BLaER1 (cell line): ENCODE measurements at regions not wholly inside any gene's neighbourhood (a gene's known extent, or its start where the extent isn't known, plus 50 kb on each side); places are given as distances from the start of the nearest gene placed in this dataset.

Experiments used
- H3K27ac ChIP-seq: shearing (Covaris generic); formaldehyde crosslinking; 2 replicates; pipeline ENCODE4 v1.8.1; 2022
- H3K27me3 ChIP-seq: shearing (Covaris generic); formaldehyde crosslinking; 2 replicates; pipeline ENCODE4 v1.8.1; 2022
- H3K36me3 ChIP-seq: shearing (Covaris generic); formaldehyde crosslinking; 2 replicates; pipeline ENCODE4 v1.8.1; 2022
- H3K4me1 ChIP-seq: shearing (Covaris generic); formaldehyde crosslinking; 2 replicates; pipeline ENCODE4 v1.8.1; 2022
- H3K4me2 ChIP-seq: shearing (Covaris generic); formaldehyde crosslinking; 2 replicates; pipeline ENCODE4 v1.8.1; 2022
- H3K4me3 ChIP-seq: shearing (Covaris generic); formaldehyde crosslinking; 2 replicates; pipeline ENCODE4 v1.8.1; 2022
- H3K9ac ChIP-seq: shearing (Covaris generic); formaldehyde crosslinking; 2 replicates; pipeline ENCODE4 v1.8.1; 2022
- H3K9me3 ChIP-seq: shearing (Covaris generic); formaldehyde crosslinking; 2 replicates; pipeline ENCODE4 v1.8.1; 2022
- H4K20me1 ChIP-seq: shearing (Covaris generic); formaldehyde crosslinking; 2 replicates; pipeline ENCODE4 v1.8.1; 2022
- Cebpa-rat ChIP-seq: shearing (Covaris generic); IDR thresholded peaks from 2 replicates; pipeline ENCODE4 v1.8.1; 2022

GRCh38 chr11:42049186-42049585 is 589.7 kb upstream of the LRRC4C start:
- Histone ChIP-seq H3K4me3 (no peak overlapping the region), H3K36me3 (no peaks in the 10 kb centered on the region), H3K4me1 (no peaks in the 10 kb centered on the region), H3K4me2 (no peak overlapping the region), H3K27ac (no peak overlapping the region), H3K9me3 (no peaks in the 10 kb centered on the region), H3K27me3 (no peaks in the 10 kb centered on the region), H4K20me1 (no peaks in the 10 kb centered on the region), H3K9ac (no peak overlapping the region)
- no peak for TF ChIP-seq Cebpa-rat

GRCh38 chr11:42049650-42050049 is 590.2 kb upstream of the LRRC4C start:
- Histone ChIP-seq H3K4me3 (no peak overlapping the region), H3K27ac (no peak overlapping the region)
- no peak for TF ChIP-seq Cebpa-rat

GRCh38 chr11:42054351-42054900 is 595.0 kb upstream of the LRRC4C start:
- TF ChIP-seq Cebpa-rat = no peak
- Histone ChIP-seq H3K4me2 (no peak overlapping the region), H4K20me1 (no peaks in the 10 kb centered on the region), H3K4me1 (no peaks in the 10 kb centered on the region), H3K4me3 (no peak overlapping the region), H3K36me3 (no peaks in the 10 kb centered on the region), H3K9ac (no peak overlapping the region), H3K27ac (no peak overlapping the region), H3K27me3 (no peaks in the 10 kb centered on the region), H3K9me3 (no peaks in the 10 kb centered on the region)

More at GRCh38 chr11:42049650-42050049, 590.2 kb upstream of the LRRC4C start:
- Histone ChIP-seq H3K27me3 (no peaks in the 10 kb centered on the region), H4K20me1 (no peaks in the 10 kb centered on the region), H3K4me2 (no peak overlapping the region), H3K9ac (no peak overlapping the region), H3K4me1 (no peaks in the 10 kb centered on the region), H3K36me3 (no peaks in the 10 kb centered on the region), H3K9me3 (no peaks in the 10 kb centered on the region)

GRCh38 chr11:42055606-42056005 is 596.2 kb upstream of the LRRC4C start:
- H3K4me3 ChIP-seq = no peak overlapping the region
- no peaks in the 10 kb centered on the region for H3K9me3 ChIP-seq
- H3K4me1 ChIP-seq = no peaks in the 10 kb centered on the region
- no peak overlapping the region for H3K9ac ChIP-seq
- no peak overlapping the region for H3K27ac ChIP-seq
- no peaks in the 10 kb centered on the region for H4K20me1 ChIP-seq
- H3K4me2 ChIP-seq = no peak overlapping the region
- no peaks in the 10 kb centered on the region for H3K27me3 ChIP-seq
- no peaks in the 10 kb centered on the region for H3K36me3 ChIP-seq
- no peak for TF ChIP-seq Cebpa-rat

GRCh38 chr11:42058794-42059193 is 599.3 kb upstream of the LRRC4C start:
- H3K4me3 ChIP-seq = no peak overlapping the region
- H3K4me1 ChIP-seq = no peaks in the 10 kb centered on the region
- TF ChIP-seq Cebpa-rat = no peak
- no peaks in the 10 kb centered on the region for H3K9me3 ChIP-seq
- H3K9ac ChIP-seq = no peak overlapping the region
- H3K27me3 ChIP-seq = no peaks in the 10 kb centered on the region
- no peaks in the 10 kb centered on the region for H4K20me1 ChIP-seq
- no peak overlapping the region for H3K27ac ChIP-seq
- H3K4me2 ChIP-seq = no peak overlapping the region
- no peaks in the 10 kb centered on the region for H3K36me3 ChIP-seq

GRCh38 chr11:42065199-42065598 is 605.7 kb upstream of the LRRC4C start:
- no peak overlapping the region for H3K9ac ChIP-seq
- H3K9me3 ChIP-seq = no peaks in the 10 kb centered on the region
- H3K27ac ChIP-seq = no peak overlapping the region
- no peak overlapping the region for H3K4me3 ChIP-seq
- H3K36me3 ChIP-seq = no peaks in the 10 kb centered on the region
- no peak for TF ChIP-seq Cebpa-rat
- no peaks in the 10 kb centered on the region for H3K27me3 ChIP-seq
- H4K20me1 ChIP-seq = no peaks in the 10 kb centered on the region
- H3K4me2 ChIP-seq = no peak overlapping the region
- no peaks in the 10 kb centered on the region for H3K4me1 ChIP-seq

GRCh38 chr11:42066113-42066512 is 606.7 kb upstream of the LRRC4C start:
- no peaks in the 10 kb centered on the region for H3K36me3 ChIP-seq
- H3K9me3 ChIP-seq = no peaks in the 10 kb centered on the region
- H3K9ac ChIP-seq = no peak overlapping the region
- no peaks in the 10 kb centered on the region for H3K27me3 ChIP-seq
- H3K27ac ChIP-seq = no peak overlapping the region
- H3K4me2 ChIP-seq = no peak overlapping the region
- no peak overlapping the region for H3K4me3 ChIP-seq
- H4K20me1 ChIP-seq = no peaks in the 10 kb centered on the region
- no peak for TF ChIP-seq Cebpa-rat
- no peaks in the 10 kb centered on the region for H3K4me1 ChIP-seq

- no peak overlapping the region for H3K9ac ChIP-seq
- H3K36me3 ChIP-seq = no peaks in the 10 kb centered on the region
- no peaks in the 10 kb centered on the region for H3K27me3 ChIP-seq
- H3K4me2 ChIP-seq = no peak overlapping the region
- no peak for TF ChIP-seq Cebpa-rat
- no peaks in the 10 kb centered on the region for H4K20me1 ChIP-seq
- no peaks in the 10 kb centered on the region for H3K9me3 ChIP-seq
- no peaks in the 10 kb centered on the region for H3K4me1 ChIP-seq
- no peak overlapping the region for H3K27ac ChIP-seq
- H3K4me3 ChIP-seq = no peak overlapping the region
These were observed 614.9 kb upstream of the LRRC4C start for GRCh38 chr11:42074306-42074705.

- Histone ChIP-seq H3K9ac (no peak overlapping the region), H4K20me1 (no peaks in the 10 kb centered on the region), H3K4me1 (no peaks in the 10 kb centered on the region), H3K4me2 (no peak overlapping the region), H3K9me3 (no peaks in the 10 kb centered on the region), H3K27me3 (no peaks in the 10 kb centered on the region), H3K27ac (no peak overlapping the region), H3K36me3 (no peaks in the 10 kb centered on the region), H3K4me3 (no peak overlapping the region)
- TF ChIP-seq Cebpa-rat = no peak
These were observed 615.7 kb upstream of the LRRC4C start for GRCh38 chr11:42075180-42075579.

- no peaks in the 10 kb centered on the region for H3K27me3 ChIP-seq
These were observed 618.3 kb upstream of the LRRC4C start for GRCh38 chr11:42077794-42078193.

GRCh38 chr11:42085736-42086135 is 626.3 kb upstream of the LRRC4C start:
- H3K4me2 ChIP-seq = no peak overlapping the region
- no peaks in the 10 kb centered on the region for H3K4me1 ChIP-seq
- H3K27ac ChIP-seq = no peak overlapping the region
- no peaks in the 10 kb centered on the region for H3K27me3 ChIP-seq
- no peaks in the 10 kb centered on the region for H4K20me1 ChIP-seq
- H3K9me3 ChIP-seq = no peaks in the 10 kb centered on the region
- no peak for TF ChIP-seq Cebpa-rat
- no peaks in the 10 kb centered on the region for H3K36me3 ChIP-seq
- H3K9ac ChIP-seq = no peak overlapping the region
- H3K4me3 ChIP-seq = no peak overlapping the region

More at GRCh38 chr11:42077794-42078193, 618.3 kb upstream of the LRRC4C start:
- no peak for TF ChIP-seq Cebpa-rat
- Histone ChIP-seq H3K4me2 (no peak overlapping the region), H3K36me3 (no peaks in the 10 kb centered on the region), H4K20me1 (no peaks in the 10 kb centered on the region), H3K9ac (no peak overlapping the region), H3K4me1 (no peaks in the 10 kb centered on the region), H3K9me3 (no peaks in the 10 kb centered on the region), H3K27ac (no peak overlapping the region), H3K4me3 (no peak overlapping the region)
